ENCODE measurements at regions not wholly inside any gene's neighbourhood (a gene's known extent, or its start where the extent isn't known, plus 50 kb on each side); places are given as distances from the start of the nearest gene placed in this dataset.
"Not testable (repeated sequence)": the region's sequence is repeated elsewhere in the genome, so short reads cannot be mapped to it uniquely, and the experiment has no call there.

DNA sequence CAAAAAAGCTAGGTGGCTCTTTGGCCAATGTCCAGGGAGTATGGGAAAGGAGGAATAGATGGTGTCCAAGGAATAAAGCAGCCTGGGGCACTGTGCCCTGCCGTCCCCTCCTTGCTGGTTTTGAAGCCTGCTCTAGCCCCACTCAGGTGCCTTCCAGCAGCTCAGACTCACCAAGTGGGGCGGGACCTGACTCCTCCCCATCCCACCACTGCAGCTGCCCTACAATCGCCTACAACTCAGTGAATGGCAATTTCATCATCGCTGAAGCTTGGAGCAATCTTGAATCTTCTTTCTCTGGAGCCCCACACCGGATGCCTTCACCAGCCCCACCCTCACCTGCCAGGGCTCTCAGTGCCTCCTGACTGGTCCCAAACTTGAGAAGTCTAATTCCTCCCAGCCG, 56.4 kb upstream of the NXT1 start:
- H3K27ac ChIP-seq: no peak overlapping the region
- TF ChIP-seq, protein P1, sequence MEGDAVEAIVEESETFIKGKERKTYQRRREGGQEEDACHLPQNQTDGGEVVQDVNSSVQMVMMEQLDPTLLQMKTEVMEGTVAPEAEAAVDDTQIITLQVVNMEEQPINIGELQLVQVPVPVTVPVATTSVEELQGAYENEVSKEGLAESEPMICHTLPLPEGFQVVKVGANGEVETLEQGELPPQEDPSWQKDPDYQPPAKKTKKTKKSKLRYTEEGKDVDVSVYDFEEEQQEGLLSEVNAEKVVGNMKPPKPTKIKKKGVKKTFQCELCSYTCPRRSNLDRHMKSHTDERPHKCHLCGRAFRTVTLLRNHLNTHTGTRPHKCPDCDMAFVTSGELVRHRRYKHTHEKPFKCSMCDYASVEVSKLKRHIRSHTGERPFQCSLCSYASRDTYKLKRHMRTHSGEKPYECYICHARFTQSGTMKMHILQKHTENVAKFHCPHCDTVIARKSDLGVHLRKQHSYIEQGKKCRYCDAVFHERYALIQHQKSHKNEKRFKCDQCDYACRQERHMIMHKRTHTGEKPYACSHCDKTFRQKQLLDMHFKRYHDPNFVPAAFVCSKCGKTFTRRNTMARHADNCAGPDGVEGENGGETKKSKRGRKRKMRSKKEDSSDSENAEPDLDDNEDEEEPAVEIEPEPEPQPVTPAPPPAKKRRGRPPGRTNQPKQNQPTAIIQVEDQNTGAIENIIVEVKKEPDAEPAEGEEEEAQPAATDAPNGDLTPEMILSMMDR (conservative IDR thresholded peaks at IDR 0.05): no peak
- TF ChIP-seq ZFX (IDR thresholded peaks at IDR 0.05): no peak

DNA sequence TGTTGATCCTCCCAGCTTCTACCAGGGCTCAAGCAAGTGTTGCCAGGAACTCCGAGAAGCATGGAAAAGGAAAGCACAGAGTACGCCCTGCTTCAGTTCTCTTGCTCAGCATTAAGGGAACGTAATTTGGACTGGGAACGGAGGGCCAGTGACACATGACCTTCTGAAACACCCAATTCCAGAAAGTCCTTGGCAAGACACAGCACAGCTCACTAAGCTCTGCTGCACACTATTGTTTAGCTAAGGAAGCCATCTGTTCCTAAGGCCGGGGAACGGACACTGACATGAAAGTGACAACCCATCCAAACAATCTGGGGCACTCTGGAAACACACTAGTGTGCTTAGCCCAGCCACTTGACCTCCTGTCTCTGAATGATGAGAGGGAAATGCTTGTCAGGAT, 56.9 kb upstream of the NXT1 start:
- H3K27ac ChIP-seq: no peak overlapping the region
- TF ChIP-seq, protein P1 (conservative IDR thresholded peaks at IDR 0.05): no peak
- TF ChIP-seq ZFX (IDR thresholded peaks at IDR 0.05): no peak

DNA sequence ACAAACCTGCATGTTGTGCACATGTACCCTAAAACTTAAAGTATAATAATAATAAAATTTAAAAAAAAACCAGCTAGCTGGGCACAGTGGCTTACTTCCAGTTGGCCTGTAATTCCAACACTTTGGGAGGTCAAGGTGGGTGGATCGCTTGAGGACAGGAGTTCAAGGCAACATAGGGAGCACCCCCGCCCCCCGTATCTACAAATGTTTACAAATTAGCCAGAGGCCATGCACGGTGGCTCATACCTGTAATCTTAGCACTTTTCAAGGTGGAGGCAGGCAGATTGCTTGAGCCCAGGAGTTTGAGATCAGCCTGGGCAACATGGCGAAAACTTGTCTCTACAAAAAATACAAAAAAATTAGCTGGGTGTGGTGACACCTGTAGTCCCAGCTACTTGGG, 58.3 kb upstream of the NXT1 start:
- not testable (repeated sequence) for H3K27ac ChIP-seq

DNA sequence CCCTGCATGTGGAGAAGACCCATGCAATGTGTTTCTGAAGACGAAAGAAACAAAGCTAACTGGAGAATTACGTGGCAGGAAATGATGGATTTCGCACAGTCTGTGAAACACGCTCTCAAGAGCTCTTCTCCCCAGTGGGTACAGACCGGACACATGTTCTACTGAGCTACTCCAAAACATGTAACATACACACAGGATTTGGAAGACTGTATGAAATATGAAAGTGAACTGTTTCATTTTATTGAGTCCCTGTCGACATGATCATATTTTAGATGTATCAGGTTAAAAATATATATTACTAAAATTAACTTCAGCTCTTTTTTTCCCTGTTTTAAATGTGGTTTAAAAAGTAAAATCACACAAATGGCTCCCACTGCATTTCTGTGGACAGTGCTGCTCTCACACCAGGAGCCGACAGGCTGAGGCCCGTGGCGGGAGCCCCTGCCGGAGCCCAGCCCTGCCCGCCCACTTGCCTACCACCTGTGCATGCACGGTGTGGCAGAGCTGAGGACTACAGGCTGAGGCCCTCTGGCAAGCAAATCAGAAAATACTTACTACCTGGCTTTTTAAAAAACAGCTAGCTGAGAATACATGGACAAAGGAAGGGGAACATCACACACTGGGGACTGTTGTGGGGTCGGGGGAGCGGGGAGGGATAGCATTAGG, 58.9 kb upstream of the NXT1 start:
- TF ChIP-seq, protein P1 (conservative IDR thresholded peaks at IDR 0.05): no peak
- TF ChIP-seq ZFX (IDR thresholded peaks at IDR 0.05): no peak
- H3K27ac ChIP-seq: no peak overlapping the region

DNA sequence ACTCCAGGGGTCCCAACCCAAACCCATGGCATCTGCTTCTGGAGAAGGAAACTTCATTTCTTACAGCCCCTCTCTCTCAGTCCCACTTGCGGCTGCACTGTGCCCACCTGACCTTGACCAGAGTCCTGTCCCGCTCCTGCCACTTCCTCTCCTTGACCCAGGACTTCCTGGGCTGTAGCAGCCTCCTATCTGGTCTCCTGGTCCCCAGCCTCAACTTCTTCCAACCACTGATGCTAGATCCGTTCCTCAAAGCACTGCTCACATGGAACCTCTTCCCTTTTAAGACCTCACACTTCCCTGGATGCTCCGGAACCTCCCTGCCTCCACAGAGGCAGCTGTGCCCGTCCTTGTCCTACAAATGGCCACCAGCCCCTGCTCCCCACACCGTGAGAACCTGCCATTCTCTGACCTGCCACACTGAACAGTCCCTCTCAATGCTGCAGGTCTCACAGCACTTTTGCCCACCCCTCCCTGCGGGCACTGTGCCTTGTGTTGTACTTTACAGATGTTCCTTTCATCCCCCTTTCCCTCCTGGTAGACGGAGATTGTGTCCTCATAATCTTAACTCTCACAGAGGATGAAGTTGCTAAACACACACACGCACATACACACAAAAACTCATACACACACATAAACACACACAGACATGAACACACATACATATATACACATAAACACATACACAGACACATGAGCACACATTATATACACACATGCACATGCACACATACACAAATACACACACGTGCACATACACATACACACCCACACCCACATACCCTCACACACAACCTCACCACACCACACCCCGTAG, 59.6 kb upstream of the NXT1 start:
- TF ChIP-seq, protein P1 (conservative IDR thresholded peaks at IDR 0.05): no peak
- no peak for TF ChIP-seq ZFX (IDR thresholded peaks at IDR 0.05)

DNA sequence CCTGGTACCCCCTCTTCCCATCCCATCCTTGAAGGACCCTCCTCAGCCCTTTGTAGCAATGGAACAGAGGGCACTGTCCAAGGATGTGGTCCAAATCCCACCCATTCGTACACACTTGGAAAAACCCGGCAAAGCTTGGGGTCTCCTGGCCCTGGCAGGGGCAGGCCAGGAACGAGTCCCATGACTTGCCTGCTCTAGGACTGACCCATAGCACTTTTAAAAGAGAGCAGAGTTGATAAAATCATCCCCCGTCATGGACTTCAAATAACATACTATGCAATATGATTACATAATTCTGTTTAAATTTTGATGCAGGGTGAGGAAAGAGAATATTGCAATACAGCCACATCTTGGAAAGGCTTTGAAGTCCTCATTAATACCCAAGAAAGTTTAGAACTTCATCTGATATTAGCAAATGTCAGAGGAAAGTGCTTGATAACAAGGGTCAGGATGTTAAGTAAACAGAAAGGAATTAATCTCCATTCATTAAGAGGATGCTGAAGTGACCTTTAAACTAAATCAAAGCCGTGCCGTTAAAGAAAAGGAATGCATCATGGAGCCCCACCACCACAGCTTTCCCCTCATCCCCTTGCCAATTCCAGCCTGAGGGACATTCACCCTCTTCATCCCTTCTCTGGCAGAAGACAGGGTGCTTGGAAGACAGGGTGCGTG, 60.7 kb upstream of the NXT1 start:
- TF ChIP-seq ZFX (IDR thresholded peaks at IDR 0.05): no peak
- TF ChIP-seq, protein P1 (conservative IDR thresholded peaks at IDR 0.05): no peak
- H3K27ac ChIP-seq: no peak overlapping the region

More for the DNA sequence above, 59.6 kb upstream of the NXT1 start:
- H3K27ac ChIP-seq: no peak overlapping the region

DNA sequence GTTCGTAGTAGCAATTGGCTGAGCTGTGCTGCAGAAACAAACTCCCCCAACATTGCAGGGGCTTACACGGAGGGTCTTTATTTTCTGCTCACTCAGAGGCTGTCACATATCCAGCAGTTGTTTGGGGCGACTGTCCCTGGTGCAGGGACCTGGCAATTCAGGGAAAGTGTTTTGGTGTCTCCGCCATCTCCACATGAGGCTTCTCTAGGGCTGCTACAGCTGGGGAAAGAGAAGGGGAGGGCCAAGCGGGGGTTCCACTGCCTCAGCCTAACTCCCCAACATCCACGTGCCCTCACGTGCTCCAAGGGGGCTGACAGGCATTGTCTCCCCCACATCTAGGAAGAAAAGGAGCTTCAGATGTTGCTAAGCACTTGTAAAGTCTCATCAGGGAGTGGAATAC, 61.3 kb upstream of the NXT1 start:
- no peak overlapping the region for H3K27ac ChIP-seq

More for the DNA sequence above, 61.3 kb upstream of the NXT1 start:
- TF ChIP-seq, protein P1 (conservative IDR thresholded peaks at IDR 0.05): no peak
- TF ChIP-seq ZFX (IDR thresholded peaks at IDR 0.05): no peak
